Aorta (tissue), 5 donors: ENCODE measurements at regions not wholly inside any gene's neighbourhood (a gene's known extent, or its start where the extent isn't known, plus 50 kb on each side); places are given as distances from the start of the nearest gene placed in this dataset.

Experiments
- ATAC-seq: fragments of 200-7000 bp; cut with Tn5 transposase; one replicate; pipeline ENCODE4 v1.9.1; 2022; ENCODE audit warnings: moderate library complexity; ENCODE audit not compliant: low FRiP score
- DNase-seq, 2 donors: peaks; one replicate each; pipeline ENCODE4 v3.0.0-alpha.2; 2020
- H3K27ac ChIP-seq, 2 donors: one replicate each; pipeline ENCODE4 v1.5.1; 2013; ENCODE audit warnings: low read length in 2 of 2, mild to moderate bottlenecking in 2 of 2, moderate library complexity in 2 of 2, control low read depth in 1 of 2, inconsistent platforms in 1 of 2, low read depth in 1 of 2
- H3K27me3 ChIP-seq, 2 donors: one replicate each; pipeline ENCODE4 v1.6.1; 2013; ENCODE audit warnings: control low read depth in 1 of 2, low read length in 1 of 2, mild to moderate bottlenecking in 1 of 2, moderate library complexity in 1 of 2; ENCODE audit not compliant: insufficient read depth in 2 of 2, control insufficient read depth in 1 of 2
- H3K36me3 ChIP-seq, 2 donors: one replicate each; pipeline ENCODE4 v1.6.1; 2013; ENCODE audit warnings: control low read depth in 1 of 2, low read length in 1 of 2, mild to moderate bottlenecking in 1 of 2; ENCODE audit not compliant: insufficient read depth in 2 of 2, control insufficient read depth in 1 of 2
- H3K4me1 ChIP-seq, 2 donors: one replicate each; pipeline ENCODE4 v1.6.1; 2013; ENCODE audit warnings: low read length in 2 of 2, control low read depth in 1 of 2, mild to moderate bottlenecking in 1 of 2, moderate library complexity in 1 of 2; ENCODE audit not compliant: insufficient read depth in 2 of 2, control insufficient read depth in 1 of 2
- H3K4me3 ChIP-seq, 2 donors: one replicate each; pipeline ENCODE4 v1.5.1; 2013; ENCODE audit warnings: low read length in 2 of 2, control low read depth in 1 of 2, mild to moderate bottlenecking in 1 of 2
- H3K9me3 ChIP-seq: one replicate; pipeline ENCODE4 v1.6.1; 2013; ENCODE audit warnings: mild to moderate bottlenecking, low read length; ENCODE audit not compliant: control insufficient read depth
- WGBS, 2 donors: extraction: QIAGEN DNeasy Blood & Tissue Kit; methylation state at CpG; one replicate each; pipeline ENCODE4 v1.1.7; 2013; 5-methylcytosine and 5-hydroxymethylcytosine counted together
- intact Hi-C, 2 donors: fragments of 100-400 bp; cut with DNase I; formaldehyde crosslinking; loops; one replicate each; pipeline versions ENCODE4 v1.14.2 to v1.15.0; 2022
- donor health status: healthy with polysubstance abuse.
- donor health status: Bipolar disorder and iron deficiency.
- donor health status: DM: no; HTN: no; CAD: no.
- donor health status: DM: no; HTN: no; CAD: no.
- donor health status: DM: yes; HTN: yes; CAD: no.

GRCh38 chr2:12300019-12300602 is 416.6 kb upstream of the TRIB2 start:
- WGBS, 2 donors = 40 to 42% methylated on average over 4 of the region's 4 CpGs
- Histone ChIP-seq H3K4me1 (peaks cover 0 to 4% of the 10 kb centered on the region in 2 donors), H3K27me3 (no peaks in the 10 kb centered on the region), H3K4me3 (no peak overlapping the region), H3K36me3 (no peaks in the 10 kb centered on the region), H3K9me3 (no peaks in the 10 kb centered on the region), H3K27ac (no peak overlapping the region)
- intact Hi-C loops = no loop called here
- no peak for DNase-seq
- ATAC-seq = no peak

- ATAC-seq = no peak
- no peak overlapping the region for H3K4me3 ChIP-seq
These were observed 415.8 kb upstream of the TRIB2 start for GRCh38 chr2:12300927-12301326.

GRCh38 chr2:12302140-12302539 is 414.6 kb upstream of the TRIB2 start:
- no peak overlapping the region for H3K27ac ChIP-seq
- no peaks in the 10 kb centered on the region for H3K27me3 ChIP-seq
- H3K36me3 ChIP-seq = no peaks in the 10 kb centered on the region
- peaks cover 0 to 4% of the 10 kb centered on the region in 2 donors for H3K4me1 ChIP-seq
- ATAC-seq = no peak
- H3K9me3 ChIP-seq = no peaks in the 10 kb centered on the region
- intact Hi-C loops = no loop called here
- no peak overlapping the region for H3K4me3 ChIP-seq
- 97% methylated on average over 3 of the region's 3 CpGs for WGBS, 2 donors
- no peak for DNase-seq

More at GRCh38 chr2:12300927-12301326, 415.8 kb upstream of the TRIB2 start:
- Histone ChIP-seq H3K27me3 (no peaks in the 10 kb centered on the region), H3K4me1 (peaks cover 0 to 4% of the 10 kb centered on the region in 2 donors), H3K27ac (no peak overlapping the region), H3K36me3 (no peaks in the 10 kb centered on the region), H3K9me3 (no peaks in the 10 kb centered on the region)
- 95 to 96% methylated on average over 5 of the region's 5 CpGs for WGBS, 2 donors
- intact Hi-C loops = no loop called here
- DNase-seq = no peak

- ATAC-seq (no peak), DNase-seq (no peak)
- intact Hi-C loops = no loop called here
- no peaks in the 10 kb centered on the region for H3K9me3 ChIP-seq
- no peak overlapping the region for H3K4me3 ChIP-seq
- H3K4me1 ChIP-seq = peaks cover 0 to 4% of the 10 kb centered on the region in 2 donors
- no peaks in the 10 kb centered on the region for H3K27me3 ChIP-seq
- WGBS, 2 donors = 97 to 98% methylated on average over 3 of the region's 3 CpGs
- no peaks in the 10 kb centered on the region for H3K36me3 ChIP-seq
- no peak overlapping the region for H3K27ac ChIP-seq
These were observed 414.0 kb upstream of the TRIB2 start for GRCh38 chr2:12302691-12303090.

GRCh38 chr2:12303181-12304030 is 413.3 kb upstream of the TRIB2 start:
- intact Hi-C loops = no loop called here
- no peak overlapping the region for H3K27ac ChIP-seq
- WGBS, 2 donors = 84 to 88% methylated on average over 7 of the region's 7 CpGs

GRCh38 chr2:12304564-12305171 is 412.1 kb upstream of the TRIB2 start:
- H3K4me3 ChIP-seq = no peak overlapping the region
- 15 to 16% methylated on average over 2 of the region's 2 CpGs for WGBS, 2 donors
- no peak overlapping the region for H3K27ac ChIP-seq
- intact Hi-C loops = no loop called here
- DNase-seq = no peak
- H3K9me3 ChIP-seq = no peaks in the 10 kb centered on the region
- no peaks in the 10 kb centered on the region for H3K36me3 ChIP-seq
- H3K27me3 ChIP-seq = no peaks in the 10 kb centered on the region
- H3K4me1 ChIP-seq = peaks cover 0 to 4% of the 10 kb centered on the region in 2 donors
- ATAC-seq = no peak

More at GRCh38 chr2:12303181-12304030, 413.3 kb upstream of the TRIB2 start:
- Histone ChIP-seq H3K4me3 (no peak overlapping the region), H3K9me3 (no peaks in the 10 kb centered on the region), H3K36me3 (no peaks in the 10 kb centered on the region), H3K27me3 (no peaks in the 10 kb centered on the region), H3K4me1 (peaks cover 0 to 4% of the 10 kb centered on the region in 2 donors)
- DNase-seq = no peak
- ATAC-seq = no peak

- ATAC-seq (no peak), DNase-seq (no peak)
- H3K27ac ChIP-seq = no peak overlapping the region
- intact Hi-C loops = no loop called here
- 43 to 56% methylated on average over 2 of the region's 2 CpGs for WGBS, 2 donors
- no peaks in the 10 kb centered on the region for H3K9me3 ChIP-seq
- H3K36me3 ChIP-seq = no peaks in the 10 kb centered on the region
- no peaks in the 10 kb centered on the region for H3K4me1 ChIP-seq
- H3K27me3 ChIP-seq = no peaks in the 10 kb centered on the region
- H3K4me3 ChIP-seq = no peak overlapping the region
These were observed 410.8 kb upstream of the TRIB2 start for GRCh38 chr2:12305931-12306330.

GRCh38 chr2:12310399-12310798 is 406.3 kb upstream of the TRIB2 start:
- no peaks in the 10 kb centered on the region for H3K36me3 ChIP-seq
- no peaks in the 10 kb centered on the region for H3K27me3 ChIP-seq
- DNase-seq (no peak), ATAC-seq (no peak)
- no peaks in the 10 kb centered on the region for H3K9me3 ChIP-seq
- H3K4me1 ChIP-seq = no peaks in the 10 kb centered on the region
- intact Hi-C loops = loop anchor here in 1 of 2 donors (10.0 kb wide), 3 partner anchors 76 to 446 kb away; no protein-coding TSS in a partner anchor
- no peak overlapping the region for H3K27ac ChIP-seq
- no peak overlapping the region for H3K4me3 ChIP-seq
